Esophagus squamous epithelium (tissue), 5 donors: ENCODE measurements at regions not wholly inside any gene's neighbourhood (a gene's known extent, or its start where the extent isn't known, plus 50 kb on each side); places are given as distances from the start of the nearest gene placed in this dataset.

Experiments used
- DNase-seq: peaks from one replicate; lab custom pipeline; 2025; lab: John Stamatoyannopoulos, UW
- H3K27ac ChIP-seq, 4 donors: fragments of 200-600 bp; sonication (generic); one replicate each; pipeline ENCODE4 v1.5.1; 2016 to 2019; ENCODE audit warnings: mild to moderate bottlenecking in 1 of 4
- H3K27me3 ChIP-seq, 4 donors: fragments of 200-600 bp; sonication (generic); 1 replicate in 3 of 4; 2 replicates in 1 of 4; pipeline versions ENCODE4 v1.5.1 to v1.6.0; 2017 to 2021; ENCODE audit warnings: antibody characterized with exemption in 1 of 4
- H3K36me3 ChIP-seq, 3 donors: fragments of 200-600 bp; sonication (generic); one replicate each; pipeline ENCODE4 v1.5.1; 2016 to 2019
- H3K4me1 ChIP-seq, 3 donors: fragments of 200-600 bp; sonication (generic); one replicate each; pipeline ENCODE4 v1.5.1; 2017 to 2019
- H3K4me3 ChIP-seq, 4 donors: fragments of 200-600 bp; sonication (generic); 1 replicate in 3 of 4; 2 replicates in 1 of 4; pipeline ENCODE4 v1.5.1; 2016 to 2019; ENCODE audit warnings: mild to moderate bottlenecking in 2 of 4, moderate library complexity in 1 of 4
- H3K9me3 ChIP-seq, 3 donors: fragments of 200-600 bp; sonication (generic); one replicate each; pipeline ENCODE4 v1.5.1; 2016 to 2019
- POLR2A ChIP-seq, 4 donors: fragments of 450-650 bp; IDR thresholded peaks; one replicate each; pipeline ENCODE4 v1.6.1; 2017; ENCODE audit warnings: antibody characterized with exemption in 4 of 4, mild to moderate bottlenecking in 4 of 4, moderate library complexity in 3 of 4
- WGBS, 2 donors: methylation state at CpG; one replicate each; pipeline ENCODE4 v1.1.5; 2018; 5-methylcytosine and 5-hydroxymethylcytosine counted together
- intact Hi-C: fragments of 100-400 bp; cut with DNase I; formaldehyde crosslinking; loops from one replicate; pipeline ENCODE4 v1.15.0; 2022
- TF ChIP-seq, protein P1 (sequence below), 6 experiments: fragments of 450-650 bp in 4 of 6; fragments of 200-600 bp in 2 of 6; sonication (generic) in 2 of 6; IDR thresholded peaks; one replicate each; pipeline ENCODE4 v1.5.1; 2016 to 2019; ENCODE audit warnings: antibody characterized with exemption in 6 of 6, mild to moderate bottlenecking in 4 of 6, moderate library complexity in 4 of 6
- donor health status: DM: yes; HTN: yes; CAD: no.

DNA sequence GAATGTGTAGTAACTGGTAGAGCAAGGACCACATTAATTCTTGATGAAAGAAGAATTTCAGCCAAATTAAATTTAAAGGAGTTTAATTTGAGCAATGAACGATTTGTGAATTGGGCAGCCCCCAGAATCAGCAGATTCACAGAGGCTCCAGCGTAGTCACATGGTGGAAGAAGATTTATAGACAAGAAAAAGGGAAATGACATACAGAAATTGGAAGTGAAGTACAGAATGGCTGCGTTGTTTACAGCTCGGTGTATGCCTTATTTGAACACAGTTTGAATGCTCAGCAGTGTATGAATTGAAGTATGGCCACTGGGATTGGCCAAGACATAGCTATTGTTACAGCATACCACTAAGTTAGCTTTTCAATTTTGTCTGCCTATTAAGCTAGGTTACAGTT lies 173.6 kb upstream of the ARG1 start:
- TF ChIP-seq, protein P1, sequence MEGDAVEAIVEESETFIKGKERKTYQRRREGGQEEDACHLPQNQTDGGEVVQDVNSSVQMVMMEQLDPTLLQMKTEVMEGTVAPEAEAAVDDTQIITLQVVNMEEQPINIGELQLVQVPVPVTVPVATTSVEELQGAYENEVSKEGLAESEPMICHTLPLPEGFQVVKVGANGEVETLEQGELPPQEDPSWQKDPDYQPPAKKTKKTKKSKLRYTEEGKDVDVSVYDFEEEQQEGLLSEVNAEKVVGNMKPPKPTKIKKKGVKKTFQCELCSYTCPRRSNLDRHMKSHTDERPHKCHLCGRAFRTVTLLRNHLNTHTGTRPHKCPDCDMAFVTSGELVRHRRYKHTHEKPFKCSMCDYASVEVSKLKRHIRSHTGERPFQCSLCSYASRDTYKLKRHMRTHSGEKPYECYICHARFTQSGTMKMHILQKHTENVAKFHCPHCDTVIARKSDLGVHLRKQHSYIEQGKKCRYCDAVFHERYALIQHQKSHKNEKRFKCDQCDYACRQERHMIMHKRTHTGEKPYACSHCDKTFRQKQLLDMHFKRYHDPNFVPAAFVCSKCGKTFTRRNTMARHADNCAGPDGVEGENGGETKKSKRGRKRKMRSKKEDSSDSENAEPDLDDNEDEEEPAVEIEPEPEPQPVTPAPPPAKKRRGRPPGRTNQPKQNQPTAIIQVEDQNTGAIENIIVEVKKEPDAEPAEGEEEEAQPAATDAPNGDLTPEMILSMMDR (IDR thresholded peaks at IDR 0.05): no peak
- no peak for TF ChIP-seq POLR2A (IDR thresholded peaks at IDR 0.05)
- Histone ChIP-seq H3K4me1 (peaks cover 0 to 5% (median 0%) of the 10 kb centered on the region in 3 donors), H3K4me3 (no peak overlapping the region), H3K27me3 (no peaks in the 10 kb centered on the region), H3K9me3 (peaks cover 0 to 6% (median 0%) of the 10 kb centered on the region in 3 donors), H3K27ac (no peak overlapping the region), H3K36me3 (no peaks in the 10 kb centered on the region)
- DNase-seq: no peak
- intact Hi-C loops: no loop called here
- WGBS, 2 donors: 45 to 74% methylated on average over 3 to 4 of the region's 4 CpGs

DNA sequence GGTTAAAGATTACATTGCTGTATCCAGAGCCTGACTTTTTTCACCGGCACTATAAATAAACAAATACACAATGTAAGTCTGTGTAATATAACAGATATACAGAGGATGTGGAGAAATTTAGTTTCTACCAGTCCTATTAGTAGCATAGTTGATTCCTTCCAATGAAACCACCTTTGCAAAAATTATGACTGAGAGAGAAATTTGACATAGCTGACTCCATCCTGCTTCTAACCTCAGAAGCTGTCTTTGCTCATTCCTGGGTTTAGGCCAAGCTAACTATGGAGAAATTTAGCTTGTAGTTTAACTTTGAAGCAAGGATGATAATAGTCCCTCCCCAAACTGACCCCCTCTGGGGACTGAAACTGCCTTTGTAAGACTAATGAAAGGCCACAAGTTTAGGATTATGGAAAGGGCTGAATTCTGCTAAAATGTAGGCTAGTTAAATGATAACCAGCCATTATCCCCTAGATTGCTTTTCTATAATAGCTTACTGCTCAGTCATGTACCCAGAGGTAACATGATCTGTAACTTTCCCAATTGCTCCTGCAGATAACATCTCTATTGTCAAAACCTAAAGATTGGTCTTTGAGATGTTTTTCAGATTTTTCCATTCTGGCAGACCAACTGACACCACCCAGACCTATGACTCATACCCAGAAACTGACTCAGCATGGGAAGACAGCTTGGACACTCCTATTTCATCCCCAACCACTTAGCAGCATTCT lies 172.8 kb upstream of the ARG1 start:
- 75 to 80% methylated on average over 1 of the region's 1 CpG for WGBS, 2 donors
- intact Hi-C loops: no loop called here

DNA sequence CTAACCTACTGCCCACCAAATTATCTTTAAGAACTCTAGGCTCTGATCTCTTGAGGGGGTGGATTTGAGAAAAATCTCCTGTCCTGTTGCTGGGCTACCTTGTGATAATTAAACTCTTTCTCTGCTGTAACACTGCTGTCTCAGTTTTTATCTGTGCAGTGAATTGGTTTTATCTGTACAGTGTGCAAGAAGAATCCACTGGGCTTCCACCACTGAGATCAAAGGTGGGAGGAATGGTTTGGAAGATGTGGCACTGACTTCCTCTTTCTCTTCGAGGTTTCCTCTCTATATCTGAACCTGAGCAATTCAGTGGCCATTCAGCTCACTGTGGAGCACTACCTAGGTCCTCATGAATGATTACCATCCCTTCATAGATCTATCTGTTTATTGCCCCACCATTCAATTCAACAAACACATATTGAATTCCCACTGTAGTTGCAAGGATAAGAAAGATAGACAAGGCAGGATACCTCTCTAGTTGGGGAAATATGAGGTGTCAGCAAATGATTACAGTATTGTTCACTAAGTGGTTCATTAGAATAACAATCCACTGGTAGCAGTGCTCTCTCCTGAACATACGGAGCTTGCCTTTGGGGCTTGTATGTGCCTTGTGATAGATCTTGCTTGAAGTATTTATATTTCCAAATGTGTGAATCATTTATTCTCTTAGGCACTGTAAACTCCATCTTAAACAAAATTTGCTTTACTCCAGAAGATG lies 172.1 kb upstream of the ARG1 start:
- H3K27me3 ChIP-seq: no peaks in the 10 kb centered on the region
- no peaks in the 10 kb centered on the region for H3K4me1 ChIP-seq
- 48 to 61% methylated on average over 2 of the region's 2 CpGs for WGBS, 2 donors
- H3K4me3 ChIP-seq: no peak overlapping the region
- H3K27ac ChIP-seq: no peak overlapping the region
- H3K36me3 ChIP-seq: no peaks in the 10 kb centered on the region
- peaks cover 0 to 6% (median 0%) of the 10 kb centered on the region in 3 donors for H3K9me3 ChIP-seq
- TF ChIP-seq, protein P1 (IDR thresholded peaks at IDR 0.05): no peak
- no peak for TF ChIP-seq POLR2A (IDR thresholded peaks at IDR 0.05)
- no peak for DNase-seq
- intact Hi-C loops: no loop called here

More for the DNA sequence above, 172.8 kb upstream of the ARG1 start:
- H3K9me3 ChIP-seq: peaks cover 0 to 6% (median 0%) of the 10 kb centered on the region in 3 donors
- H3K4me3 ChIP-seq: no peak overlapping the region
- no peak for DNase-seq
- no peaks in the 10 kb centered on the region for H3K27me3 ChIP-seq
- TF ChIP-seq, protein P1 (IDR thresholded peaks at IDR 0.05): no peak
- TF ChIP-seq POLR2A (IDR thresholded peaks at IDR 0.05): no peak
- no peak overlapping the region for H3K27ac ChIP-seq
- H3K36me3 ChIP-seq: no peaks in the 10 kb centered on the region
- no peaks in the 10 kb centered on the region for H3K4me1 ChIP-seq

GRCh38 chr6:131408811-131409210 lies 164.2 kb upstream of the ARG1 start:
- no peaks in the 10 kb centered on the region for H3K4me1 ChIP-seq
- 55 to 73% methylated on average over 1 of the region's 1 CpG for WGBS, 2 donors
- intact Hi-C loops: no loop called here
- no peak for DNase-seq
- no peaks in the 10 kb centered on the region for H3K27me3 ChIP-seq
- H3K27ac ChIP-seq: no peak overlapping the region
- no peak overlapping the region for H3K4me3 ChIP-seq
- TF ChIP-seq POLR2A (IDR thresholded peaks at IDR 0.05): no peak
- TF ChIP-seq, protein P1 (IDR thresholded peaks at IDR 0.05): no peak
- H3K9me3 ChIP-seq: no peaks in the 10 kb centered on the region
- H3K36me3 ChIP-seq: no peaks in the 10 kb centered on the region

- no peaks in the 10 kb centered on the region for H3K9me3 ChIP-seq
- no peak overlapping the region for H3K27ac ChIP-seq
- DNase-seq: no peak
- H3K4me3 ChIP-seq: no peak overlapping the region
- H3K27me3 ChIP-seq: no peaks in the 10 kb centered on the region
- TF ChIP-seq POLR2A (IDR thresholded peaks at IDR 0.05): no peak
- TF ChIP-seq, protein P1 (IDR thresholded peaks at IDR 0.05): no peak
- WGBS, 2 donors: 50 to 55% methylated on average over 1 of the region's 1 CpG
- no peaks in the 10 kb centered on the region for H3K36me3 ChIP-seq
- no peaks in the 10 kb centered on the region for H3K4me1 ChIP-seq
- intact Hi-C loops: no loop called here
Measured at GRCh38 chr6:131410785-131411184, 162.2 kb upstream of the ARG1 start.
